ENCODE measurements at regions not wholly inside any gene's neighbourhood (a gene's known extent, or its start where the extent isn't known, plus 50 kb on each side); places are given as distances from the start of the nearest gene placed in this dataset.

DNA sequence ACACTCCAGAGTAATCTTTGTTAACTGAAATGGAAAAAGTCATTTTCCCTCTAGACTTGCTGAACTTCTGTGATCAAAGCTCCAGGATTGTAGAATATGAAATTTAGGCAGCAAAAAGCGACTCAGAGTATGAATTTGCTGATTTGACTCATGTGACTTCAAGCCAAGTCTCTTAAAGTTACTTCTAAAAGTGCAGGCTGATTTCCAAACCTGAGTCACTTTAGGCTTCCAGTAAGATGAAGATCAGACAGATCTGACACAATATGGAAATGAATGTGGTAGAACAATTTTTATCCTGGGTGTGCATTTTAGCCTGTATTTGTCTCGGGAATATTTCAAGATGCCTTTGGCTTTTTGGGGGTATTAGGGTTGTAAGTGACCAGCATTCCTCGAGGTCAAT lies 151.0 kb upstream of the TMTC4 start:
- TF ChIP-seq, protein P1, sequence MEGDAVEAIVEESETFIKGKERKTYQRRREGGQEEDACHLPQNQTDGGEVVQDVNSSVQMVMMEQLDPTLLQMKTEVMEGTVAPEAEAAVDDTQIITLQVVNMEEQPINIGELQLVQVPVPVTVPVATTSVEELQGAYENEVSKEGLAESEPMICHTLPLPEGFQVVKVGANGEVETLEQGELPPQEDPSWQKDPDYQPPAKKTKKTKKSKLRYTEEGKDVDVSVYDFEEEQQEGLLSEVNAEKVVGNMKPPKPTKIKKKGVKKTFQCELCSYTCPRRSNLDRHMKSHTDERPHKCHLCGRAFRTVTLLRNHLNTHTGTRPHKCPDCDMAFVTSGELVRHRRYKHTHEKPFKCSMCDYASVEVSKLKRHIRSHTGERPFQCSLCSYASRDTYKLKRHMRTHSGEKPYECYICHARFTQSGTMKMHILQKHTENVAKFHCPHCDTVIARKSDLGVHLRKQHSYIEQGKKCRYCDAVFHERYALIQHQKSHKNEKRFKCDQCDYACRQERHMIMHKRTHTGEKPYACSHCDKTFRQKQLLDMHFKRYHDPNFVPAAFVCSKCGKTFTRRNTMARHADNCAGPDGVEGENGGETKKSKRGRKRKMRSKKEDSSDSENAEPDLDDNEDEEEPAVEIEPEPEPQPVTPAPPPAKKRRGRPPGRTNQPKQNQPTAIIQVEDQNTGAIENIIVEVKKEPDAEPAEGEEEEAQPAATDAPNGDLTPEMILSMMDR (conservative IDR thresholded peaks at IDR 0.05; ENCODE audit: low read length), result no peak
- no peak for TF ChIP-seq EZH2phosphoT487 (IDR thresholded peaks at IDR 0.05; ENCODE audit: borderline replicate concordance, low read depth, low read length)

All from OCI-LY7 (cell line).